IMR-90 (cell line): ENCODE measurements at regions not wholly inside any gene's neighbourhood (a gene's known extent, or its start where the extent isn't known, plus 50 kb on each side); places are given as distances from the start of the nearest gene placed in this dataset.

Source experiments
- CEBPB ChIP-seq: IDR thresholded peaks from 2 replicates; pipeline ENCODE4 v1.6.1; 2012; ENCODE audit warnings: low read depth, low read length, improper control_type of control experiment
- CHD1 ChIP-seq: IDR thresholded peaks from 2 replicates; pipeline ENCODE4 v1.6.1; 2012; ENCODE audit warnings: low read depth, low read length, improper control_type of control experiment
- MAFK ChIP-seq: IDR thresholded peaks from 2 replicates; pipeline ENCODE4 v1.6.1; 2012; ENCODE audit warnings: low read depth, low read length, improper control_type of control experiment
- MXI1 ChIP-seq: IDR thresholded peaks from 2 replicates; pipeline ENCODE4 v1.6.1; 2012; ENCODE audit warnings: low read depth, mild to moderate bottlenecking, low read length, moderate library complexity, borderline replicate concordance
- POLR2A ChIP-seq: IDR thresholded peaks from 2 replicates; pipeline ENCODE4 v1.6.1; 2012; ENCODE audit warnings: mild to moderate bottlenecking, low read depth, low read length
- RAD21 ChIP-seq: IDR thresholded peaks from 2 replicates; pipeline ENCODE4 v1.6.1; 2012; ENCODE audit warnings: low read length, improper control_type of control experiment
- RCOR1 ChIP-seq: IDR thresholded peaks from 2 replicates; pipeline ENCODE4 v1.6.1; 2012; ENCODE audit warnings: mild to moderate bottlenecking, low read length, improper control_type of control experiment; ENCODE audit not compliant: insufficient replicate concordance
- TF ChIP-seq, protein P1 (sequence below): fragments of 150-350 bp; IDR thresholded peaks from 2 replicates; pipeline ENCODE4 v1.6.1; 2016; ENCODE audit warnings: low read depth, mild to moderate bottlenecking, low read length, moderate library complexity, borderline replicate concordance
- TF ChIP-seq, protein P2 (sequence below): conservative IDR thresholded peaks from 2 replicates; pipeline ENCODE4 v1.5.1; 2012; ENCODE audit warnings: mild to moderate bottlenecking, low read depth, low read length, improper control_type of control experiment

DNA sequence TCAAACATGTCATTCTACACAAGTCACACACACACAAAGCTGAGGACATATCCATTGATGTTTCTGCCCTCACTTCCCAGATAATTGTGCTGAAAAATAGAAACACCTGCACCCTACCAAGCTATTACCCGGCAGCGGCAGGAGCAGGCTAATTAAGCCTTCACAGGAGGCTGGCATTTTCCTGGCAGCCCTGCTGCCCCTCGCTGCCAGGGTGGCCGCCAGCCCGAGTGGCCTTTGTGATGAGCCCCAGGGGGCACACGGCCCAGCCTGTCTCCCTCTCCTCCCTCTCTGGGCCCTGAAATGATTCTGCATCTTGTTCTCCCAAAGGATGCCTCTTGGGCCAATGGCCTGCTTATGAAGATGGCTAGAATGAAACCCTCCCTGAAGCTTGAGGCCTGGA lies 76.2 kb upstream of the TP53I11 start:
- TF ChIP-seq, protein P1, sequence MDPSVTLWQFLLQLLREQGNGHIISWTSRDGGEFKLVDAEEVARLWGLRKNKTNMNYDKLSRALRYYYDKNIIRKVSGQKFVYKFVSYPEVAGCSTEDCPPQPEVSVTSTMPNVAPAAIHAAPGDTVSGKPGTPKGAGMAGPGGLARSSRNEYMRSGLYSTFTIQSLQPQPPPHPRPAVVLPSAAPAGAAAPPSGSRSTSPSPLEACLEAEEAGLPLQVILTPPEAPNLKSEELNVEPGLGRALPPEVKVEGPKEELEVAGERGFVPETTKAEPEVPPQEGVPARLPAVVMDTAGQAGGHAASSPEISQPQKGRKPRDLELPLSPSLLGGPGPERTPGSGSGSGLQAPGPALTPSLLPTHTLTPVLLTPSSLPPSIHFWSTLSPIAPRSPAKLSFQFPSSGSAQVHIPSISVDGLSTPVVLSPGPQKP: no peak
- TF ChIP-seq, protein P2, sequence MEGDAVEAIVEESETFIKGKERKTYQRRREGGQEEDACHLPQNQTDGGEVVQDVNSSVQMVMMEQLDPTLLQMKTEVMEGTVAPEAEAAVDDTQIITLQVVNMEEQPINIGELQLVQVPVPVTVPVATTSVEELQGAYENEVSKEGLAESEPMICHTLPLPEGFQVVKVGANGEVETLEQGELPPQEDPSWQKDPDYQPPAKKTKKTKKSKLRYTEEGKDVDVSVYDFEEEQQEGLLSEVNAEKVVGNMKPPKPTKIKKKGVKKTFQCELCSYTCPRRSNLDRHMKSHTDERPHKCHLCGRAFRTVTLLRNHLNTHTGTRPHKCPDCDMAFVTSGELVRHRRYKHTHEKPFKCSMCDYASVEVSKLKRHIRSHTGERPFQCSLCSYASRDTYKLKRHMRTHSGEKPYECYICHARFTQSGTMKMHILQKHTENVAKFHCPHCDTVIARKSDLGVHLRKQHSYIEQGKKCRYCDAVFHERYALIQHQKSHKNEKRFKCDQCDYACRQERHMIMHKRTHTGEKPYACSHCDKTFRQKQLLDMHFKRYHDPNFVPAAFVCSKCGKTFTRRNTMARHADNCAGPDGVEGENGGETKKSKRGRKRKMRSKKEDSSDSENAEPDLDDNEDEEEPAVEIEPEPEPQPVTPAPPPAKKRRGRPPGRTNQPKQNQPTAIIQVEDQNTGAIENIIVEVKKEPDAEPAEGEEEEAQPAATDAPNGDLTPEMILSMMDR: no peak
- no peak for TF ChIP-seq MAFK
- TF ChIP-seq POLR2A: no peak
- TF ChIP-seq CEBPB: no peak
- TF ChIP-seq RCOR1: no peak
- no peak for TF ChIP-seq MXI1
- TF ChIP-seq RAD21: no peak
- TF ChIP-seq CHD1: no peak
